ENCODE measurements at regions not wholly inside any gene's neighbourhood (a gene's known extent, or its start where the extent isn't known, plus 50 kb on each side); places are given as distances from the start of the nearest gene placed in this dataset.

DNA sequence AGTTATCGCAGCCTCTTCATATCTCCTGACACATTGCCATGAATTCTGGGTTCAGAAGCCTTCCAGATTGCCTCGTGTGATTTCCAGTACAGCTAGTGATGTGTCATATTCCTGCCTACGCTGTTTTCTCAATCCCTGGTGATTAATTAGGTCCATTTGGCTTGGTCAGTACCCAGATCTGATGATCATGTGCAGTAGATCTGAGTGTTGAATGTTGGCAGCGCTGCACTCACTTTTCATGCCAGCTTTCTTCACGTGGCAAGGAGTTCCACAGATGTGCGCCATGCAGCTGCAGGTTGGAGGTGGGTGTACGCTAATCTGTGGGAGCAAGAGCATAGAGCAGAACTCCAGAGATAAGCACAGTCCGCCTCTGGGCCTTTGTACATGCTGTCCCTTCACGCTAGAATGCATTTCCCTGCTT, 86.9 kb upstream of the COL6A5 start:
- H3K9me3 ChIP-seq (ENCODE audit: control insufficient read depth, insufficient read depth, low read length) = no peaks in the 10 kb centered on the region

DNA sequence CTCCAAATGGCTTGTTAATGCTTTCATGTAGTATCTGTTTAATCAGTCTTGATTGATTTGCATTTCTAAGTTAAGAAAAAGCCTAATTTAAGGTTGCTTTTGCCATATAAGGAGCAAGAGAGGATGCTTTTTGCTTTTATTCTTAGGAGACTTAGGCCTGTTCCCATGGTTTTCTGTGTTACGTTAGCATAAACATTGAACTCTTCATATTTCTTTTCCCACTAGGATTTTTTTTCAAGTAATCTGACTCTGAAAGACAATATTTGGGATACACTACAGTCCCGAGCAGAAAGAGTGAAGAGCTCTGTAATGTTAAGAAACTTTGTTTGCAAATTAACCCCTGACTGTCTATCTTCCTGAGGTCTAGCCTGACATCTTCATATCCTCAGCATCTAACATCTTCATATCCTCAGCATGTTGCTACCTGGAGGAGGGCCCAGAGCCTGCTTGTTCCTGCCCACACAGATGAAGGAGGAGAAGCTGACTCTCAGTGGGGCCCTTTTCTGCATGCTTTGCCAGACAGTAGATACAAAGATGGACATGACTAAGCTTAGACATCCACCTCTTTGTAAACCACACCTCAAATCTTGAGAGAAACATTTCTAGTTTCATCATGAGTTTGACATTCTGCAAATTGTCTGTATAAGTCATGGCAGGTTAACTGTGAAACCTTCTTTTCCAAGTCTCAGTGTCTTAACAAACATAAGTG, 86.2 kb upstream of the COL6A5 start:
- WGBS (ENCODE audit: insufficient coverage) = no CpG with 5 or more reads among the region's 2 CpGs
- peak in 1 of 6 donors; percentile 48 for DNase-seq (ENCODE audit: low read depth in 4 of 6, low spot score in 6 of 6)
- Histone ChIP-seq H3K4me3 (ENCODE audit: low read depth, low read length) (no peak overlapping the region), H3K9me3 (ENCODE audit: control insufficient read depth, insufficient read depth, low read length) (no peaks in the 10 kb centered on the region), H3K27me3 (ENCODE audit: control insufficient read depth, insufficient read depth, low read length) (no peaks in the 10 kb centered on the region), H3K36me3 (ENCODE audit: control insufficient read depth, insufficient read depth, low read length) (peaks cover 3% of the 10 kb centered on the region), H3K27ac (ENCODE audit: low read depth, low read length) (peak overlapping the region; percentile 36), H3K4me1 (ENCODE audit: control insufficient read depth, insufficient read depth, low read length) (no peaks in the 10 kb centered on the region)

More for the DNA sequence above, 86.9 kb upstream of the COL6A5 start:
- DNase-seq (ENCODE audit: low read depth in 4 of 6, low spot score in 6 of 6) = no peak
- H3K4me3 ChIP-seq (ENCODE audit: low read depth, low read length) = no peak overlapping the region
- H3K4me1 ChIP-seq (ENCODE audit: control insufficient read depth, insufficient read depth, low read length) = no peaks in the 10 kb centered on the region
- H3K27ac ChIP-seq (ENCODE audit: low read depth, low read length) = peak overlapping the region; percentile 36
- no peaks in the 10 kb centered on the region for H3K27me3 ChIP-seq (ENCODE audit: control insufficient read depth, insufficient read depth, low read length)
- 58% methylated on average over 6 of the region's 9 CpGs for WGBS (ENCODE audit: insufficient coverage)
- no peaks in the 10 kb centered on the region for H3K36me3 ChIP-seq (ENCODE audit: control insufficient read depth, insufficient read depth, low read length)

DNA sequence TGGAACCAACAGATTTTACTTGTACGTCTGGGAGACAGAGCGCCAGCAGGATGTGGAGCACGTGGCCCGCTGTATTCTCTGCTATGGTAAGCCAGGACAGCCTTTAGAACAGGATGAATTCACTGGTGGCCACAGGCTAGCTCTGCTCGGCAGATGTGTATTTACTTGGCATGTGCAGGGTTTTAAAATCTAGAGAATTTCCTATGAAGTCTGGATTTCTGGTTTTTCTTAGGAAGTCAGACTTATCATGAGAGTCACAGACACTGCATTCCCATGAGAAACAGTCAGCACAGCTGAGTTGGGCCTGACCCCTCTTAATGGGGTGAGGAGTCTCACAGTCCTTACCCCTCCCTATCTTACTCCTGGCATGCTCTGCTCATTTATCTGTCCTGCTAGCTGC, 84.6 kb upstream of the COL6A5 start:
- 72% methylated on average over 5 of the region's 5 CpGs for WGBS (ENCODE audit: insufficient coverage)
- no peak for DNase-seq (ENCODE audit: low read depth in 4 of 6, low spot score in 6 of 6)
- H3K36me3 ChIP-seq (ENCODE audit: control insufficient read depth, insufficient read depth, low read length) = peaks cover 3% of the 10 kb centered on the region
- no peaks in the 10 kb centered on the region for H3K27me3 ChIP-seq (ENCODE audit: control insufficient read depth, insufficient read depth, low read length)
- H3K4me1 ChIP-seq (ENCODE audit: control insufficient read depth, insufficient read depth, low read length) = no peaks in the 10 kb centered on the region
- H3K4me3 ChIP-seq (ENCODE audit: low read depth, low read length) = no peak overlapping the region
- no peak overlapping the region for H3K27ac ChIP-seq (ENCODE audit: low read depth, low read length)
- no peaks in the 10 kb centered on the region for H3K9me3 ChIP-seq (ENCODE audit: control insufficient read depth, insufficient read depth, low read length)

DNA sequence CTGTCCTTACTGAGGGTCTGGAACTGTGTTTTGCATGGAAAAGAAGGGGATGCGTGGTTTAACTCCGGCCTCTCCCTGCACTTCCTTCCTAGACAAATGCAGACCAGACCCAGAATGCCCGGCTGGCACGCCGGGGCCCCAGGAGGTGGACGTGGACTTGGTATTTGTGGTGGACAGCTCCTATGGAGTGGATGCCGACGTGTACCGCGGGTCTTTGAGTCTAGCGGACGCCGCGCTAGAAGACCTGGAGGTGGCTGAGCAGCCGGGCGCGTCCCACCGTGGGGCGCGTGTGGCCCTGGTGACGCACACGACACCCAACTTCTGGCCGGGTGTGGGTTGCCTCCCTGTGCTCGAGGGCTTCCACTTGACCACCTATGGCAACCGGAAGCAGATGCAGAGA, 81.8 kb upstream of the COL6A5 start:
- Histone ChIP-seq H3K27ac (ENCODE audit: low read depth, low read length) (no peak overlapping the region), H3K4me3 (ENCODE audit: low read depth, low read length) (no peak overlapping the region), H3K27me3 (ENCODE audit: control insufficient read depth, insufficient read depth, low read length) (no peaks in the 10 kb centered on the region), H3K9me3 (ENCODE audit: control insufficient read depth, insufficient read depth, low read length) (no peaks in the 10 kb centered on the region), H3K36me3 (ENCODE audit: control insufficient read depth, insufficient read depth, low read length) (peaks cover 3% of the 10 kb centered on the region), H3K4me1 (ENCODE audit: control insufficient read depth, insufficient read depth, low read length) (peaks cover 3% of the 10 kb centered on the region)
- no peak for DNase-seq (ENCODE audit: low read depth in 4 of 6, low spot score in 6 of 6)
- WGBS (ENCODE audit: insufficient coverage) = 97% methylated on average over 23 of the region's 25 CpGs

DNA sequence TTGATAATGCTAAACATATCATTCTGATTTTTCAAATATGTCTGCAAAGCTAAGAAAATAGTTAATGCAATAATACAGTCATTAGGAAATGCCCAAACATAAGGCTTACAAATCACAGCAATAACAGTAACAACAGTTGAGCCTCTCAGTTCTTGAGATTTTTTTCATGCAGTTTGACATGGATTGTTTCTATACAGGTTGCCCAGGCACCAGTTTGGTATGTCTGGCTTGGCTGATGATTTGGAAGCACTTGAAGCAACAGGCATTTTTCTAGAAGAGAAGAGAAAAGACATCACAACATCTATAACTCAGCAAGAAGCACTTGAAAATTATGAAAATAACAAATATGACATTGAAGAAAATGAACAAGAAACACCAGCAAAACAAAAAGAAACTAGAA, 78.7 kb upstream of the COL6A5 start:
- Histone ChIP-seq H3K27me3 (ENCODE audit: control insufficient read depth, insufficient read depth, low read length) (no peaks in the 10 kb centered on the region), H3K4me3 (ENCODE audit: low read depth, low read length) (no peak overlapping the region), H3K9me3 (ENCODE audit: control insufficient read depth, insufficient read depth, low read length) (no peaks in the 10 kb centered on the region), H3K4me1 (ENCODE audit: control insufficient read depth, insufficient read depth, low read length) (peaks cover 3% of the 10 kb centered on the region), H3K36me3 (ENCODE audit: control insufficient read depth, insufficient read depth, low read length) (peaks cover 3% of the 10 kb centered on the region), H3K27ac (ENCODE audit: low read depth, low read length) (no peak overlapping the region)
- DNase-seq (ENCODE audit: low read depth in 4 of 6, low spot score in 6 of 6) = peak in 2 of 6 donors; percentile 19 to 44

DNA sequence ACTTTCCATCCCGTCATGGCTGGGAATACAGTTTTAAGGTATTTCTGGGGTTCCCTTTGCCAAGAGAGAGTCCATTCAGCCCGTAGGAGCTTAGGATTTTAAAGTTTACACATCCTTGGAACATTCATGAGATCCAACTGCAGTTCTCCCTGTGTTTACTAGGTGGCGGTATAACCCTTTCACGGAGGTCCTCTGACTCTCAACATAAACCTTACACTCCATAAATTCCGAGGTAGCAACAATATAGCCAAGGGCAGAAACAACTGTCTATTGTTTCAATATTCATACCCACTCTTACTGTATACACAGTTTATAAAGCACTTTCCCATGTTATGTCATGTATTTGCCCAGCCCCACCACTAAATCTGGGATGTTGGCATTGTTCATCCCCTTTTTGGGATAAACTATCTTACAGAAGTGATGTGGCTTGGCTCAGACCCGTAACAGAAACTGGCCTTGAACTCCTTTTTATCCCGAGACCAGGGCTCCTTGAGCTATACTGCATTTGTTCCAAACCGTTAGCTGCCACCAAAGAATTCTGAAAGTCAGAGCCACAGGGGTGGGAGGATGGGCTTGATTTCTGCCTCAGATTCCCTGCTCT, 69.2 kb upstream of the COL6A5 start:
- Histone ChIP-seq H3K36me3 (ENCODE audit: control insufficient read depth, insufficient read depth, low read length) (no peaks in the 10 kb centered on the region), H3K4me3 (ENCODE audit: low read depth, low read length) (no peak overlapping the region), H3K27ac (ENCODE audit: low read depth, low read length) (no peak overlapping the region), H3K9me3 (ENCODE audit: control insufficient read depth, insufficient read depth, low read length) (no peaks in the 10 kb centered on the region), H3K4me1 (ENCODE audit: control insufficient read depth, insufficient read depth, low read length) (no peaks in the 10 kb centered on the region), H3K27me3 (ENCODE audit: control insufficient read depth, insufficient read depth, low read length) (no peaks in the 10 kb centered on the region)
- peak; percentile 31 to 90 (median 39) for DNase-seq (ENCODE audit: low read depth in 4 of 6, low spot score in 6 of 6)
- 22% methylated on average over 3 of the region's 8 CpGs for WGBS (ENCODE audit: insufficient coverage)

DNA sequence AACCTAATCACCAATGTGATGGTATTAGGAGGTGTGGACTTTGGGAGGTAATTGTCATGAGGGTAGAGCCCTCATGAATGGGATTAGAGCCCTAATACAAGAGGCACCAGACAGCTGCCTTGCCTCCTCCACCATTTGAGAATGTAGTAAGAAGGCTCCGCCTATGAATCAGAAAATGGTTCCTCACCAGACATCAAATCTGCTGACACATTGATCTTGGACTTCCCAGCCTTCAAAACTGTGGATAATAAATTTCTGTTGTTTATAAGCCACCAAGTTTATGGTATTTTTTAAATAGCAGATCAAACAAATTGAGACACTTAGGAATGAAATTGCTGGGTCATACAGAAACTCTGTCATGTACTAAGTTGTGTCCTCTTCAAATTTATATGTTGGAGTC, 56.8 kb upstream of the COL6A5 start:
- Histone ChIP-seq H3K36me3 (ENCODE audit: control insufficient read depth, insufficient read depth, low read length) (no peaks in the 10 kb centered on the region), H3K9me3 (ENCODE audit: control insufficient read depth, insufficient read depth, low read length) (no peaks in the 10 kb centered on the region), H3K27ac (ENCODE audit: low read depth, low read length) (no peak overlapping the region), H3K4me3 (ENCODE audit: low read depth, low read length) (no peak overlapping the region), H3K27me3 (ENCODE audit: control insufficient read depth, insufficient read depth, low read length) (no peaks in the 10 kb centered on the region), H3K4me1 (ENCODE audit: control insufficient read depth, insufficient read depth, low read length) (no peaks in the 10 kb centered on the region)
- DNase-seq (ENCODE audit: low read depth in 4 of 6, low spot score in 6 of 6) = no peak
- no CpG with 5 or more reads among the region's 1 CpG for WGBS (ENCODE audit: insufficient coverage)

DNA sequence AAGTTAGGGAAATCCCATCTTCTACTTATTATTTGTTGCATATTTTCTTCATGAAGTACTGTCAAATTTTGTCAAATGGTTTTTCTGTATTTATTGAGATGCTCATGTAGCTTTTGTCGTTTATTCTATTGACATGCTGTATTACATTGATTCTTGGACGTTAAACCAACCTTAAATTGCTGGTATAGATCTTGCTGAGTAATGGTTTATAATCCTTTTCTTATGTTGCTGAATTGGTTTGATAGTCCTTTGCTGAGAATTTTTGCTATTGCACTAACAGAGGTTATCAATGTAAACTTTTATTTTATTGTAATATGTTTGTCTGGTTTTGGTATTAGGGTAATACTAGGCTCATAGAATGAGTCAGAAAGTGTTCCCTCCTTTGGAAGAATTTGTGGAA, 54.3 kb upstream of the COL6A5 start:
- no peak for DNase-seq (ENCODE audit: low read depth in 4 of 6, low spot score in 6 of 6)
- WGBS (ENCODE audit: insufficient coverage) = 100% methylated on average over 1 of the region's 2 CpGs
- Histone ChIP-seq H3K36me3 (ENCODE audit: control insufficient read depth, insufficient read depth, low read length) (no peaks in the 10 kb centered on the region), H3K27ac (ENCODE audit: low read depth, low read length) (no peak overlapping the region), H3K4me3 (ENCODE audit: low read depth, low read length) (no peak overlapping the region), H3K4me1 (ENCODE audit: control insufficient read depth, insufficient read depth, low read length) (no peaks in the 10 kb centered on the region), H3K9me3 (ENCODE audit: control insufficient read depth, insufficient read depth, low read length) (no peaks in the 10 kb centered on the region), H3K27me3 (ENCODE audit: control insufficient read depth, insufficient read depth, low read length) (no peaks in the 10 kb centered on the region)

DNA sequence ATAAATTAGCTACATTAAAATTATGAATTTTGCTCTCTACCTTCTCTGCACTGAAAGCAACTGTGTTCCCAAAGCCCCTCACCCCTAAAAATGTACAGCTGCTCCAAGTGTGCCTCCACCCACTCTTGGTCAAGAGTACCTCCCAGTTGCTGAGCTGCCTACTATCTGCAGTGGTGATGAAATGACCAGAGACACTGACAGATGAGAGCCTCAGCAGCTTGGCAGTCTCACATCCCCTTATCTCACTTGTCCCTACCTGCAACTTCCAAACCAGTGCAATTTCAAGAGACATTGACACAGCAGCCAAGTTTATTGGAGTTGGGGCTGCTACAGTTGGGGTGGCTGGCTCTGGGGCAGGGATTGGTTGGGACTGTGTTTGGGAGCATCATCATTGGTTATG, 52.2 kb upstream of the COL6A5 start:
- no peaks in the 10 kb centered on the region for H3K4me1 ChIP-seq (ENCODE audit: control insufficient read depth, insufficient read depth, low read length)
- H3K27me3 ChIP-seq (ENCODE audit: control insufficient read depth, insufficient read depth, low read length) = no peaks in the 10 kb centered on the region
- H3K36me3 ChIP-seq (ENCODE audit: control insufficient read depth, insufficient read depth, low read length) = no peaks in the 10 kb centered on the region
- no peaks in the 10 kb centered on the region for H3K9me3 ChIP-seq (ENCODE audit: control insufficient read depth, insufficient read depth, low read length)
- no peak overlapping the region for H3K27ac ChIP-seq (ENCODE audit: low read depth, low read length)
- no peak overlapping the region for H3K4me3 ChIP-seq (ENCODE audit: low read depth, low read length)
- DNase-seq (ENCODE audit: low read depth in 4 of 6, low spot score in 6 of 6) = no peak
